ENCODE measurements at regions not wholly inside any gene's neighbourhood (a gene's known extent, or its start where the extent isn't known, plus 50 kb on each side); places are given as distances from the start of the nearest gene placed in this dataset.

- no peak for DNase-seq (ENCODE audit: low read depth, low spot score)
- TF ChIP-seq, protein P1, sequence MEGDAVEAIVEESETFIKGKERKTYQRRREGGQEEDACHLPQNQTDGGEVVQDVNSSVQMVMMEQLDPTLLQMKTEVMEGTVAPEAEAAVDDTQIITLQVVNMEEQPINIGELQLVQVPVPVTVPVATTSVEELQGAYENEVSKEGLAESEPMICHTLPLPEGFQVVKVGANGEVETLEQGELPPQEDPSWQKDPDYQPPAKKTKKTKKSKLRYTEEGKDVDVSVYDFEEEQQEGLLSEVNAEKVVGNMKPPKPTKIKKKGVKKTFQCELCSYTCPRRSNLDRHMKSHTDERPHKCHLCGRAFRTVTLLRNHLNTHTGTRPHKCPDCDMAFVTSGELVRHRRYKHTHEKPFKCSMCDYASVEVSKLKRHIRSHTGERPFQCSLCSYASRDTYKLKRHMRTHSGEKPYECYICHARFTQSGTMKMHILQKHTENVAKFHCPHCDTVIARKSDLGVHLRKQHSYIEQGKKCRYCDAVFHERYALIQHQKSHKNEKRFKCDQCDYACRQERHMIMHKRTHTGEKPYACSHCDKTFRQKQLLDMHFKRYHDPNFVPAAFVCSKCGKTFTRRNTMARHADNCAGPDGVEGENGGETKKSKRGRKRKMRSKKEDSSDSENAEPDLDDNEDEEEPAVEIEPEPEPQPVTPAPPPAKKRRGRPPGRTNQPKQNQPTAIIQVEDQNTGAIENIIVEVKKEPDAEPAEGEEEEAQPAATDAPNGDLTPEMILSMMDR (IDR thresholded peaks at IDR 0.05; ENCODE audit: low read depth, low read length), result no peak
- ChIA-PET CTCF (interaction anchor here (1.1 kb wide), 1 partner anchor 738 kb away, joined by 3 read pairs; no protein-coding TSS in a partner anchor), POLR2A (no interaction called here)
- H3K9me3 ChIP-seq (ENCODE audit: control insufficient read depth, insufficient read depth, low read length), result no peaks in the 10 kb centered on the region
- H3K4me3 ChIP-seq (ENCODE audit: low read depth, low read length), result no peak overlapping the region
- H3K27me3 ChIP-seq (ENCODE audit: control insufficient read depth, insufficient read depth, low read length), result no peaks in the 10 kb centered on the region
- no peak overlapping the region for H3K27ac ChIP-seq (ENCODE audit: low read depth, low read length)
Measured at GRCh38 chr4:81531410-81531809, 59.7 kb upstream of the RASGEF1B start.

DNA sequence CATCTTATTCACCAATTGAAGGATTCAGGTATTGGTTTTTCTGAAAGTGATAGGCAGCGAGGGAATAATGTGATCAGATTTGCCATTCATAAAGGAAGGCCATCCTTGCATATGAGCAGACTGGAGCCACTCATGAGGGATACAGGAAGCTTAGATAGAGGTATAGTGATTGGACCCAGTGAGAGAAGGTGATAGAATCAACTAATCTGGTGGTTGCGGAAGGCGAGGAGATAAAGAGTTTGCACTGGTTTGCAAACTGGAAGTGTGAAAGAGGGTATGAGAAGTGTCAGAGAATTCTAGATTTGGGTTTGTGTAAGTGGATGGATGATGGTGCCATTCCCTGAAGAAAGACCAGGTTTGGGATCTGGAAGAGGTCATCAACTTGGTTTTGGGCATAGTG lies 57.3 kb upstream of the RASGEF1B start:
- CTCF ChIA-PET, result no interaction called here
- POLR2A ChIA-PET, result no interaction called here

GRCh38 chr4:81528200-81528599 lies 56.5 kb upstream of the RASGEF1B start:
- DNase-seq (ENCODE audit: low read depth, low spot score), result no peak
- TF ChIP-seq, protein P1 (IDR thresholded peaks at IDR 0.05; ENCODE audit: low read depth, low read length), result no peak
- Histone ChIP-seq H3K27ac (ENCODE audit: low read depth, low read length) (no peak overlapping the region), H3K9me3 (ENCODE audit: control insufficient read depth, insufficient read depth, low read length) (no peaks in the 10 kb centered on the region), H3K4me3 (ENCODE audit: low read depth, low read length) (no peak overlapping the region), H3K27me3 (ENCODE audit: control insufficient read depth, insufficient read depth, low read length) (no peaks in the 10 kb centered on the region)
- ChIA-PET POLR2A (no interaction called here), CTCF (no interaction called here)

More for the DNA sequence above, 57.3 kb upstream of the RASGEF1B start:
- TF ChIP-seq, protein P1 (IDR thresholded peaks at IDR 0.05; ENCODE audit: low read depth, low read length), result no peak
- no peaks in the 10 kb centered on the region for H3K27me3 ChIP-seq (ENCODE audit: control insufficient read depth, insufficient read depth, low read length)
- no peak overlapping the region for H3K27ac ChIP-seq (ENCODE audit: low read depth, low read length)
- no peak overlapping the region for H3K4me3 ChIP-seq (ENCODE audit: low read depth, low read length)
- DNase-seq (ENCODE audit: low read depth, low spot score), result no peak
- no peaks in the 10 kb centered on the region for H3K9me3 ChIP-seq (ENCODE audit: control insufficient read depth, insufficient read depth, low read length)

DNA sequence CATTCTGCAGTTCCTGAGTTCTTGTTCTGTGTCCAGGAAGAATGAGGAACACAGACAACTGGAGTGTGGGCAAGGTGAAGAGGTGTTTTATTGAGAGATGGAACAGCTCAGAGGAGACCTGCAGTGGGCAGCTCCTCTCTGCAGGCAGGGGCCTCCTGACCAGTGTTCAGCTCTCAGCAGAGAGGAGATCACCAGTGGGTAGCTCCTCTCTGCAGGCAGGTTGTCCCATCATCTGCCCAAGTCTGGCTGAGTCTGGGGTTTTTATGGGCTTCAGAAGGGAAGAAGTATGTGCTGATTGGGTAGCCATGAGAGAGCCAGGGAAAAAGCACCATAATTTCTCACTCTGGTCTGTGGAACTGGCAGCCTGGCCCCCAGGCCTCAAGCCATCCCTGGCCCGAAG lies 56.0 kb upstream of the RASGEF1B start:
- Histone ChIP-seq H3K27me3 (ENCODE audit: control insufficient read depth, insufficient read depth, low read length) (no peaks in the 10 kb centered on the region), H3K27ac (ENCODE audit: low read depth, low read length) (no peak overlapping the region), H3K4me3 (ENCODE audit: low read depth, low read length) (no peak overlapping the region), H3K9me3 (ENCODE audit: control insufficient read depth, insufficient read depth, low read length) (no peaks in the 10 kb centered on the region)
- POLR2A ChIA-PET, result no interaction called here
- CTCF ChIA-PET, result interaction anchor here (1.4 kb wide), 1 partner anchor 60 kb away, joined by 3 read pairs; no protein-coding TSS in a partner anchor
- TF ChIP-seq, protein P1 (IDR thresholded peaks at IDR 0.05; ENCODE audit: low read depth, low read length), result no peak
- no peak for DNase-seq (ENCODE audit: low read depth, low spot score)

DNA sequence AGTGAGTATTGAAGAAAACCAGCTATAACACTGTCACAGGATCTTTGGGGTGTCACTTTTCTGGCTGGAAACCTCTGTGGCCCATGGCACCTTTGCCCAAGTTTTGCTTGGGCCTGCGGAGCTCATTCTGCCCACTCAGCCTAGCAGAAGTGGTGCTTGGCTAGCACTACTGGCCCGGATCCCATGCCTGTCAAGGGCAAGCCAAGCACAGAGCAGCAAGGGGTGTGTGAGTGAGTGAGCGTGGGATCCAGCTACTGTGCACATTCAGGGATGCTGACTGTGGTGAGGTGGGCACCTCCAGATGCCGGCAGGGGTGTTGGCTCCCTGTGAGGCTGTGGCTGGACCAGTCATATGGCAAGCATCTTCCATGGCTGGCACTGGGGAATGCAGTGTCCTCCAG lies 55.4 kb upstream of the RASGEF1B start:
- Histone ChIP-seq H3K27me3 (ENCODE audit: control insufficient read depth, insufficient read depth, low read length) (no peaks in the 10 kb centered on the region), H3K9me3 (ENCODE audit: control insufficient read depth, insufficient read depth, low read length) (no peaks in the 10 kb centered on the region), H3K4me3 (ENCODE audit: low read depth, low read length) (no peak overlapping the region), H3K27ac (ENCODE audit: low read depth, low read length) (no peak overlapping the region)
- ChIA-PET POLR2A (no interaction called here), CTCF (interaction anchor here (1.4 kb wide), 1 partner anchor 60 kb away, joined by 3 read pairs; no protein-coding TSS in a partner anchor)
- TF ChIP-seq, protein P1 (IDR thresholded peaks at IDR 0.05; ENCODE audit: low read depth, low read length), result no peak
- DNase-seq (ENCODE audit: low read depth, low spot score), result no peak
